ENCODE measurements at regions not wholly inside any gene's neighbourhood (a gene's known extent, or its start where the extent isn't known, plus 50 kb on each side); places are given as distances from the start of the nearest gene placed in this dataset.

DNA sequence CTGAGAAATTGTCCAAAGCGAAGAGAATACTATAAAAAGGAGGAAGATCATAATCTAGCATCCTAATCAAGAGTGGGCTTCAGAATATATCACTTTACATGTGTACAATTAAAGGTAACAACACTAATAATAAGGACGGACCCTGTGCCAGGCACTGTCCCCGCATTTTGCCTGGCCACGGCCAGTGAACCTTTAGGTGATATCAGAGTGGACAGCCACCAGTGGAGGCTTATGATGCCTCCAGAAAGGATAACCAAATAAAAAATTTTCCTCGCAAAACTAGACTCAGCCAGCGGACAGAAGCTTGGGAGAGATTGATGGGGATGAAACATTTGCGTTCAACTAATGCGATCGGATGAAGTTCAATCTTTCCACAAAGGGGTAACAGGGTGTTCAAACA, 436.4 kb downstream of the NPHP4 start:
- TF ChIP-seq, protein P1, sequence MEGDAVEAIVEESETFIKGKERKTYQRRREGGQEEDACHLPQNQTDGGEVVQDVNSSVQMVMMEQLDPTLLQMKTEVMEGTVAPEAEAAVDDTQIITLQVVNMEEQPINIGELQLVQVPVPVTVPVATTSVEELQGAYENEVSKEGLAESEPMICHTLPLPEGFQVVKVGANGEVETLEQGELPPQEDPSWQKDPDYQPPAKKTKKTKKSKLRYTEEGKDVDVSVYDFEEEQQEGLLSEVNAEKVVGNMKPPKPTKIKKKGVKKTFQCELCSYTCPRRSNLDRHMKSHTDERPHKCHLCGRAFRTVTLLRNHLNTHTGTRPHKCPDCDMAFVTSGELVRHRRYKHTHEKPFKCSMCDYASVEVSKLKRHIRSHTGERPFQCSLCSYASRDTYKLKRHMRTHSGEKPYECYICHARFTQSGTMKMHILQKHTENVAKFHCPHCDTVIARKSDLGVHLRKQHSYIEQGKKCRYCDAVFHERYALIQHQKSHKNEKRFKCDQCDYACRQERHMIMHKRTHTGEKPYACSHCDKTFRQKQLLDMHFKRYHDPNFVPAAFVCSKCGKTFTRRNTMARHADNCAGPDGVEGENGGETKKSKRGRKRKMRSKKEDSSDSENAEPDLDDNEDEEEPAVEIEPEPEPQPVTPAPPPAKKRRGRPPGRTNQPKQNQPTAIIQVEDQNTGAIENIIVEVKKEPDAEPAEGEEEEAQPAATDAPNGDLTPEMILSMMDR (IDR thresholded peaks at IDR 0.05; ENCODE audit: low read depth, low read length): no peak
- DNase-seq: no peak
- Histone ChIP-seq H3K9me3 (ENCODE audit: severe bottlenecking) (peaks cover 9% of the 10 kb centered on the region), H3K36me3 (no peaks in the 10 kb centered on the region), H3K27ac (no peak overlapping the region), H3K4me3 (ENCODE audit: low read depth, low read length) (no peak overlapping the region), H3K27me3 (ENCODE audit: insufficient read depth, low read depth, severe bottlenecking) (peaks cover 5% of the 10 kb centered on the region)

DNA sequence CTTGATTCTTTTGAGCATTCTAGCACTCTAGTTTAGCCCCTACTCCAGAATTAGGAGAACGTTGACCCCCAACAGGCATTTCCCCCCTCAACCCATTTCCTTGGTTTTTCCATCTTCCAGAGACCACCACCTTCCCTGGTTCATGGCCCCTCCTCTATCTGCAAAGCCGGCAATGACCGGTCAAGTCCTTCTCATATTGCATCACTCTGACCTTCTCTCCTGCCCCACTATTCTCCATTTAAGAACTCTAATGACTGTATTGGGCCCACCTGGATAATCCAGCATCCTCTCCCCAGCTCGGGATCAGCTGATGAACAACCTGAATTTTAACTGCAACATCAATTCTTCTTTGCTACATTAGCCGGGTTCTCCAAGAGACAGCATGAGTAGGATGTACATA, 437.4 kb downstream of the NPHP4 start:
- TF ChIP-seq, protein P1 (IDR thresholded peaks at IDR 0.05; ENCODE audit: low read depth, low read length): no peak
- H3K36me3 ChIP-seq: no peaks in the 10 kb centered on the region
- no peak overlapping the region for H3K27ac ChIP-seq
- peaks cover 5% of the 10 kb centered on the region for H3K27me3 ChIP-seq (ENCODE audit: insufficient read depth, low read depth, severe bottlenecking)
- H3K4me3 ChIP-seq (ENCODE audit: low read depth, low read length): no peak overlapping the region
- H3K9me3 ChIP-seq (ENCODE audit: severe bottlenecking): peaks cover 9% of the 10 kb centered on the region
- no peak for DNase-seq

DNA sequence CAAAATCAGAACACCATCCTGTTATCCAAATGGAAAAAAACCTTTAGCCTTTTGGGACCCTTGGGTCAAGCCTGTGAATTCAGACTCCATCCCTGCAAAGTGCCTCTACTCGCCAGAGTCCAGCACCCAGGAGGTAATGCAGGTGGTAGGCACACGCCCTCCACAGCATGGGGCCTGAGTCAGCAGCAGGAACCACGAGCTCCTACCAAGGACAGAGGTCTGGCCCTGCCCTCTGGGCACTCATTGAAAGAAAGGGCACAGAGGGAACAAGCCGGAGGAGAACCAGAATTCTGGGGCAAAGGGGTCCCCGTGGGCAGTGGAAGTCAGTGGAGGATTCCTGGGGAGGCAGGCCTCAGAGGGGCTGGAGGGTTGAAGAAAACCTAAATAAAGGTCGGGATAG, 438.1 kb downstream of the NPHP4 start:
- Histone ChIP-seq H3K4me3 (ENCODE audit: low read depth, low read length) (no peak overlapping the region), H3K27ac (no peak overlapping the region), H3K9me3 (ENCODE audit: severe bottlenecking) (peaks cover 9% of the 10 kb centered on the region), H3K27me3 (ENCODE audit: insufficient read depth, low read depth, severe bottlenecking) (peaks cover 5% of the 10 kb centered on the region), H3K36me3 (no peaks in the 10 kb centered on the region)
- TF ChIP-seq, protein P1 (IDR thresholded peaks at IDR 0.05; ENCODE audit: low read depth, low read length): no peak
- DNase-seq: no peak

DNA sequence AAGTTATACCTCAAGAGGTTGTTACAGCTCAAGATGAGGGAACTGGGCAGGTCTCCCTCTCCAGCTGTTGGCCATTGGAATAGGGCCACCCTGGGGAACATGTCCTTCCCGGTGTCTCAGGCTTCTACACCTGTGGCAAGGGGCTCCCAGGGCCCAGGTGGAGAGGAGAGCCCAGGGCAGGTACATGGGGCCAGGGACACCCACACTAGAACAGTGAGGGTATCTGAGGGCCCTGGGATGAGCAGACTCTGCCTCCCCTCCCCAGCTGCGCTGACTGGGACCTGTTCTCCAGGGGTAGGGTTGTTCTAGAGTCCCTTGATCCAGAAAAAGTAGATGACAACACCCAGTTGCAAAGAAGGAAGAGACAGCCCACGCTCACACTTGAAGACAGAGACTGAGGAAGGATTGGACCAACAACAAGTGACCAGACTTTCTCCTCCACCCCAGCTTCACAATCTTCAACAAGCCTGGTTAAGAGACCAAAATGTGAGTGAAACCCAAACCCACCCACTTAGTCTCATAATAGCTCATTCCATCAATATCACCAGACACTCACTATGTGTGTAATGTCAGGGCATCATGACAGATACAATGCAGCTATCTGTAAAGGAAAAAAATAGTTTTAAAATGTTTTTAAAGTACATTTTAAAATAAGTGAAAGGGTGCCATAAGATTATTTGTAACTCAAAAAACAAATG, 439.3 kb downstream of the NPHP4 start:
- no peak overlapping the region for H3K4me3 ChIP-seq (ENCODE audit: low read depth, low read length)
- no peaks in the 10 kb centered on the region for H3K36me3 ChIP-seq
- DNase-seq: no peak
- TF ChIP-seq, protein P1 (IDR thresholded peaks at IDR 0.05; ENCODE audit: low read depth, low read length): no peak
- peaks cover under 1% of the 10 kb centered on the region for H3K9me3 ChIP-seq (ENCODE audit: severe bottlenecking)
- peaks cover 5% of the 10 kb centered on the region for H3K27me3 ChIP-seq (ENCODE audit: insufficient read depth, low read depth, severe bottlenecking)
- H3K27ac ChIP-seq: no peak overlapping the region

DNA sequence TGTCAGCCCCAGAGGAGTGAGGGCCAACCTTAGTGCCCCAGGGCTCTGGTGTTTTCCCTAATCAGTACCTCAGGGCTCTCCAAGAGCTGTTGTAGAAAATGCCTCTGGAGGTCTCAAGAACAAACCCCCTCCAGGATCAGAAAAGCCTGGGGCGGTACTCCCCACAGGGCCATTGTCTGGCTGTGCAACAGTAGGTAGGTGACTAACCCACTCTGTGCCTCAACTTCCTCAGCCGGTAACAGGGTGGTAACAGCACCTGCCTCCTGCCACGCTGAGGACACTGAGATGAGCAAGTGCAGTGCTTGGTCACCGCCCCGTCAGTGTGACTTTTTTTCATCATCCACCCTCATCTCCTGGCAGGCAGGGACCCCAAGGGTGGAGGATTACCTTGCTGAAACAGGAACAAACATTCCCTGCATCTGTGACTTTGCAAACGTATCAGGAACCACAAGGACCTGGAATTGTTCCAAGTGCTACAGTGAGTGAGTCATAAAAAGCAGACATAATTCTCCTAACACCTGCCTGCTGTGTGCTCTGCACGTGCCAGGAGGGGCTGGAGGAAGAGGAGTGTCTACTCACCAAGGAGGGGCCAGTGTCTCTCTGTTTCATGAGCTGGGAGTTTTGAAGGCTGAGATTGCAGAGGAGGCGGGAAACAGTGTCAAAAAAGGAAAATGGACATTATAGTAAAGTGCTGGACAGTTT, 440.8 kb downstream of the NPHP4 start:
- H3K36me3 ChIP-seq: no peaks in the 10 kb centered on the region

More for the DNA sequence above, 440.8 kb downstream of the NPHP4 start:
- no peak for DNase-seq
- no peak overlapping the region for H3K4me3 ChIP-seq (ENCODE audit: low read depth, low read length)
- H3K27me3 ChIP-seq (ENCODE audit: insufficient read depth, low read depth, severe bottlenecking): peaks cover 5% of the 10 kb centered on the region
- TF ChIP-seq, protein P1 (IDR thresholded peaks at IDR 0.05; ENCODE audit: low read depth, low read length): no peak
- H3K9me3 ChIP-seq (ENCODE audit: severe bottlenecking): no peaks in the 10 kb centered on the region
- H3K27ac ChIP-seq: no peak overlapping the region
